Urothelium cell line (cell line): ENCODE measurements at regions not wholly inside any gene's neighbourhood (a gene's known extent, or its start where the extent isn't known, plus 50 kb on each side); places are given as distances from the start of the nearest gene placed in this dataset.
"Not testable (repeated sequence)": the region's sequence is repeated elsewhere in the genome, so short reads cannot be mapped to it uniquely, and the experiment has no call there.

Experiments
- DNase-seq: peaks from one replicate; pipeline ENCODE4 v3.0.0; 2011; ENCODE audit warnings: low spot score, mixed read lengths
- FAIRE-seq: peaks from 2 replicates; lab custom pipeline; 2011; peaks lifted over from hg19 to GRCh38; lab: Jason Lieb, UNC

DNA sequence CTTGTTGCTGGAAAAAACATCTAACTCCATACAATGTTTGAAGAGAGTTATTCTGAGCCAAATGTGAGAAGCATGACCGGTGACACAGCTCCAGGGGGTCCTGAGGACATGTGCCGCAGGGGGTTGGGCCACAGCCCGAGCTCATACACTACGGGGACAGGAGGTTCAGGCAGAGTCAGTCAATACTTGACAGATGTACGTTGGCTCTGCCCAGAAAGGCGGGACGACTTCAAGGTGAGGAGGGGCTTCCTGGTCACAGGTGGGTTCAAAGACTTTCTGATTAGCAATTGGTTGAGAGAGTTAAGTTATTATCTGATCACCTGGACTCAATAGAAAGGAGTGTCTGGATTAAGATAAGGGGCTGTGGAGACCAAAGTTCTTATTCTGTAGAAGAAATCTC lies 143.8 kb downstream of the NPIPB11 start:
- FAIRE-seq, DNase-seq: not testable (repeated sequence)

DNA sequence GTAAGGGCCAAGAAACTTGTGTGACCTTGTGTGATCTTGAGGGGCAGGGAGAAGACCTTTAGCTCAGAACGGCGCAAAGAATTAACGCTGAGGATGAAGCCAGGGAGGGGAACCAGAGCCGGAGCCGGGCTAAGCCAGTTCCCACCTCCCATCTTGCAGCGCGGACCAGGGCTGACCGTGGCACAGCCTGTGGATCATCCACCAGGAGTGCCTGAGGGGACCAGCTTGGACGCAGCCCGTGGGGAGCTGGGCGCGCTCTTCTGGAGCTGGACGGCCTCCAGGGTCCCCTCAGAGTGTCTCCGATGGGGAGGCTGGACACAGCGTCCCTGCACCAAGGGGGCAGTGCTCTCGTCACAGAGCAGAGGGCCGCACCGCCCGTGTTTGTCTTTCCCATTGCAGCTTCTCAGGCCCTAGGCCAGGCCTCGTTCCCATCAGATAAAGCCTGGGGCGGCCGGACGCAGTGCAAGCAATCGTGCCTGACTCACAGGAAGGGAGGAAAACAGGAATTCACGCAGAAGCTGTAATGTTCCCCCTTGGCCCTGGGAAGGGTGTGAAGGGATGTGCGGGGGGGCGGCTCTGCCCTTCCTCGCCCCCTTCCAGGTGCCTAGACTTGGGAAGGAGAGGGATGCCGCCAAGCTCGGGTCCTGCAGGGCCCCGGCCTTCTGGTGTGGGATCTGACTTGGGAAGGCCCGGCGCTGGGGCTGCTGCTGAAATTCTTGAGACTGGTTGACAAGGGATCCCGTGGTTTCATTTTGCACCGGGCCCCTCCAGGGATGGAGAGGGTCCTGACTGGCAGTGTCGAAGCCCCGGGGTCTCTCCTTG lies 144.9 kb downstream of the NPIPB11 start:
- FAIRE-seq, DNase-seq: not testable (repeated sequence)

DNA sequence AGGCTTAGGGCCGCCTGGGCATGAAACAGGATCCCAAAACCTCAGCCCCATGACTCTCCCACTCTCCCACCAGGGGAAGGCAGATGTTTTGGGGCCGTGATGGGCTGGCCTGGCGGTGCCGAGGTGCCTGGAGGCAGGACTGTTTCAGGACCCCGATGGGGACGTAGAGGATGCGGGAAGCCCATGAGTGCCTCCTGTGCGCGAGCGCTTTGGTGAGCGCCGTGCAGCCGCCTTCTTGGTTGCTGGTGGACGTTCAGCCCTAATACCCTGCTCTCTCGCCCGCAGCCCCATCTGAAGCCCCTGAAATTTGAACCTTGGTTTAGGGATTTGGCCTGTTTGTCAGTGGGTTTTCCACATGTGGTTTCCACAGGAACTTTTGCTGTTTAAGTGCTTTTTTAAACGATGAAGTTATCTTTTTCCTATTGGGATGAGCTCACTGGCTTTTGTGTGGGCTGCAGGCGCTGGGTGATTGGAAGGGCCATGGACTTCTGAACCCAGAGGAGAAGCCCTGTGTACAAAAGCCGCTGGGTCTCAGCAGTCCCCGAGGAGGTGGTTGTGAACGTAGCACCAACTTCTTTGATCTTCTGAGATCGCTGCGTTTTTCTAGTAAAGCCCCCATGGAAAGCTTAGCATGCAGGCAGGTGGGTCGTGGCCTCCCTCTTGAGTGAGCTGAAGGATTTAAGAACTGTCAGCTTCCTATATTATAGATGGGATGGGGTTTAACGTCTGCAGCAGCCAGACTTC lies 145.7 kb downstream of the NPIPB11 start:
- DNase-seq, FAIRE-seq: not testable (repeated sequence)

DNA sequence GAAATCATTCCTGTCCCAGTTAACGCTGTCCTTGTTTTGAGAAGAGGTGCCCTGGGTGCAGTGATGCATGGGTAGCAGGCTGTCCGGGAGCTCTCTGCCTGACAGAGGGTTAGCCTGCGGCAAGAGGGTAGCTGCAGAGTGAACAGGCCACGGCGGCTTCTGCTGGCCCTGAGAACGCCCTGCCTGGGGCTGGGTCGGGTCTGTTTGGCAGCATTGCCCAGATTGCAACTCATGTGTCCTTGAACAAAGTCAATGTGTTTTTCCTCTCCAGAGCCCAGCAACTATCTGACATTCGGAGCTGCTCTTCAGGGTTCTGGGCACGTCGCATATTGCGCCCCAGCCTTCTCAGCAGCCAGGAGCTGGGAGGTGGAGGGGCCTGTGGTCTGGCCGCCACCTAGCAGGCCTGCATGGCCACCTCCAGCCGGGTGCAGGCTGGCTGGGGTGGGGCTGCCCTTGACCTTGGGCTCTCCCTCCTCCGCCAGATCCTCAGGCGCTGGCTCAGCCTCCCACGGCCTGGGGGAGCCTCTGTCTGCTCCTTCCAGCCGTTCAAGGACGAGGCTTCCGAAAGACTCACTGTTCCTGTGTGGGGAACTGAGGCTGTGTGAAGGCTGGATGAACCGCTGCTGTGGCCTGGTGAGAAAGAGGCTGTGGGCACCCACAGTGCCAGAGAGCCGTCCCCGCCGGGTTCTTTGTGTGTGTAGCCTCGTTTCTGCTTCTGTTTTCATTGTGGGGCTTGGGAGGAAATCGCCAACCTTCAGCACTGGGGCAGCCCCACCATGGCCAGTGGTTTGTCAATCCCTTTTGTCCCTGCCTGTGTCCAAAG lies 146.7 kb downstream of the NPIPB11 start:
- not testable (repeated sequence) for DNase-seq, FAIRE-seq

DNA sequence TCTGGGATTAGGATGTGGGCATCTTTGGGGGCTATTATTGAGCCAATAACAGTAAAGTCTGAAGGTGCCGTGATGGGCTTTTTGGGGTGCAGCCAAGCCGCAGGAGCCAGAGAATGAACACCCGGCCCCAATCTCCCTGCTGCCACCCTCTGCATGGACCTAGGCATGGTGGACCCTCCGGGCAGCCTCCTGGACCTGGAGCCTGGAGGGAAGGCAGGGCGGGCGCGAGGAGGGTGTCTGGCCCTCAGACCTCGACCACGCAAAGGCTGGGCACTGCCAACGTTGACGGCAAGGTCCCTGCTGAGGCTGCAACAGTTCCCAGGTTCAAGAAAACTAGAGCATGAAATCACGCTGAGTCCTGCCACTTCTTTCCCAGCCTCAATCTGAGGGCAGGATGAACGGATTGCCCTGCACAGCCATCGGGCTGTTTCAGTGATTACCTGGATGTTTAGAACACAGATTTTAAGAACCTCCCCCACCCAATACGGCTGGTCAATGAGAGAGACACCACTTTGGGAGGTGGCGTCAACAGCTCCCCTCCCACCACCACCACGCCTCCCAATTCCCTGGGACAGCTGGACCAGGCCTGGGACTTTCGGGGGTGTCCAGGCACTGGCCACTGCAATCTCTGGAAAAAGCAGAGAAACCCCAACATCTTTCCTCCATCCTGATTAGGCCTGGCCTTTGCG lies 147.4 kb downstream of the NPIPB11 start:
- not testable (repeated sequence) for FAIRE-seq

DNA sequence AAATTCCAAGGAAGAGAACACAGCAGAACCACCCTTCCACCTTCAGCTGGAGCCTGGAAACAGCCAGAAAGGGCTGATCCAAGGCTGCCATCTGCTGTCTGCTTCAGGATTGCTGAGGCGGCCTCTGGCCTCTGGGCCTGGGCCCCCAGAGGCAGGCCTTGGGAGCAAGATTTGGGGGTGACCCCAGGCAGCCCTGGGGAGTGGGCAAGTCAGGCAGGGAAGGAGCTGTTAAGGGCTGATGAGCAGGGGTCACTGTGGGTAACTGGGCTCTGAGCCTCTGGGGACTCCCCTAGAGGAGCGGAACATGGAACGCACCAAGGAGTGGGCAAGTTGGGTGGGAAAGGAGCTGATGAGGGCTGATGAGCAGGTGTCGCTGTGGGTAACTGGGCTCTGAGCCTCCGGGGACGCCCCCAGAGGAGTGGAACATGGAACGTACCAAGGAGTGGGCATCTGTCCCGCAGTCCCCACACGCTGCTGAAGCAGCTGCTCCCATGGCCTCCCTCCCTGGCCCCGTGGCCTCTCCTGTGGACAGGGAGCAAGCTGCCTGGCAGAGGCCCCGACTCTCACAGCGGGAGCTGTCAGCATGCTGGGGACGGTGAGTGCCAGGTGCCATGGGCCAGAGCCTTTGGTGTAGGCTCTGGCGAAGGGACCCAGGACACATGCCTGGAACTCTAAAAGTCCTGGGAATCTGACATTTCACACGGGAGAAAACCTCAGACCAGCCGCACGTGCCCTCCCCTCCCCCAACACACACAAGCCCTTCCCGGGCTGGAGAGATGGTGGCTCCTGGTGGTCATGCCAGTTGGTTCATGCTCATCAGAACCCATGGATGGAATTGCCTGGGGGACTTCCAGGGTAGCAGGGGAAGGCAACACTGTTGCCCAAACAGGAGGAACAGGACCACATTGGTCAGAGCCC lies 148.8 kb downstream of the NPIPB11 start:
- not testable (repeated sequence) for FAIRE-seq

More for the DNA sequence above, 147.4 kb downstream of the NPIPB11 start:
- DNase-seq, result not testable (repeated sequence)

DNA sequence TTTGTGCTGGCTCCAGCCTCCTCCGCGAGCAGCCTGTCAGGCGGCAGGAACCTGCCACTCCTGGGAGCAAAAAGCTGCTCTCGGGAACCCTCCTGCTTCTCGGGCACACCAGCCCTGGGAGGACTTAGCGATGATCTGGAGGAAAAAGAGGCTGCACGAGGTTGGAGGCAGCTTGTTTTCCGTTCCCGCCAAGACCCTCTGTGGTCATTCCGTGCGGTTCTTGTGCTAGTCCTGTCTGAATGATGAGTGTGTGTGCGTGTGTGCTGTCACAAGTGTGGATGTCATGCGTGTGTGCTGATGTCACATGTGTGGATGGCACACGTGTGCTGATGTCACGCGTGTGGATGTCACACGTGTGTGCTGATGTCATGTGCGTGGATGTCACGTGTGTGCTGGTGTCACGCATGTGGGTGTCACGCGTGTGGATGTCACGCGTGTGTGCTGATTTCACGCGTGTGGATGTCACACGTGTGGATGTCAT lies 150.0 kb downstream of the NPIPB11 start:
- FAIRE-seq (peak; percentile 97), DNase-seq (no peak)

More for the DNA sequence above, 148.8 kb downstream of the NPIPB11 start:
- DNase-seq, result not testable (repeated sequence)

DNA sequence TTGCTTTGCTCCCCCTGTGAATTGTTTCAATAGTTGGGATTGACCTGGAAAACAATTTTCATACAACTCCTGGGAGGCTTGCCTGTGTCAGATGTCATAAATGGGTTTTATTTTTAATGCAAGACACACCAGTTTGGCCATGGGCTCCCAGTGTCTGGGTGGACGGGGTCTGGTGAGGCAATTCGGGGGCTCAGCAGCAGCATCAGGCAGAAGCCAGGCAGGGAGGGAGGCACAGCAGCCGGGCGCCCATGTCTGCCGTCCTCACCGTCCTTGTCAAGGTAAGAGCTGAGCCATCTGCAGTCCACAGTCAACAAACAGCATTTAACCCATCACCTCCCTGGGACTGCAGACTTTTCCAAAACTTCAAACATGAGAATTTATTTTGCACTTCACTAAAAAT lies 150.6 kb downstream of the NPIPB11 start:
- FAIRE-seq, result not testable (repeated sequence)

DNA sequence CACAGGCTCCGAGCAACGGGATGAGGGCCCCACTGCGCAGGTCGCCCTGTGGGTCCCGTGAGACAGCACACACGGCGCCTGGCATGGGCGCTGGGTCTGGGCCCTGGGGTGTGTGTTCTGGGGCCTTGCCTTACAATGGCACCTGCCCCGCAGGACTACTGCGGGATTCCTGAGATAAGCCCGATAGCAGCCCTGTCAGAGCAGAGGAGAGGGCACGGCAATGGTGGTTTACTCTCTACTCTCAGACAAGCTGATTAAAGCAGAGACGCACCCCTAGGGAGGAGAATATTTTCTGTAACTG lies 151.1 kb downstream of the NPIPB11 start:
- not testable (repeated sequence) for FAIRE-seq

More for the DNA sequence above, 150.6 kb downstream of the NPIPB11 start:
- DNase-seq, result not testable (repeated sequence)

DNA sequence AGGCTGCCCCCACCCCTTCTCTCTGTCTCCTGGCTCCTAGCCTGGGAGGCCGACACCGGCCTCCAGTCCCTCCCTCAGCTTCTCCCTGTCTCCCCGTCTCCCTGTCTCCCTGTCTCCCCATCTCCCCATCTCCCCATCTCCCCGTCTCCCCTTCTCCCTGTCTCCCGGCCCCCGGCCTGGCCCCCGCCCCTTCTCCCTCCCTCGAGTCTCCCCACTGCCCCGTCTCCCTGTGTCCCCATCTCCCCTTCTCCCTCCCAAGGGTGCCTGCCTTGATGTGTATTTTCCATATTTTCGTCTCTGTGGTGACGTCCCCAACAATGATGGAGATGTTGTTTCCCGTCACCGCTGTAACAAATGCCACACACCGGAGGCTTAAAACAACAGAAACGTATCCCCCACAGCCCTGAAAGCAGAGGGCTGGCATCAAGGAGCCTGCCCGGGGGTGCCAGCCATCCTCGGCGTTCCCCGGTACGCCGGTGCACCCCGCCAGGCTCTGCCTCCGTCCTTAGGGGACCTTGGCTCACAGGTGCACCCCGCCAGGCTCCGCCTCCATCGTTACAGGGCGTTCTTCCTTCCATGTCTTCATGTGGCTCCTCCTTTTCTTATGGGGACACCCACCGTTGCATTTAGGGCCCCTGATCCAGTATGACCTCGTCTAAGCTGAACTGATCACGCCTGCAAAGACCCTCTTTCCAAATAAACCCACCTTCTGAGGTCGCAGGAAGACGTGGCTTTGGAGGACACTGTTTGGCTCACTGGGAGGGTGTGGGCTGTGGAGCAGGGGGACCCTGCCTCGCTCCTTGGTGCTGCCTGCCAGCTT lies 151.6 kb downstream of the NPIPB11 start:
- DNase-seq, result no peak
- no peak for FAIRE-seq

More for the DNA sequence above, 151.1 kb downstream of the NPIPB11 start:
- not testable (repeated sequence) for DNase-seq

DNA sequence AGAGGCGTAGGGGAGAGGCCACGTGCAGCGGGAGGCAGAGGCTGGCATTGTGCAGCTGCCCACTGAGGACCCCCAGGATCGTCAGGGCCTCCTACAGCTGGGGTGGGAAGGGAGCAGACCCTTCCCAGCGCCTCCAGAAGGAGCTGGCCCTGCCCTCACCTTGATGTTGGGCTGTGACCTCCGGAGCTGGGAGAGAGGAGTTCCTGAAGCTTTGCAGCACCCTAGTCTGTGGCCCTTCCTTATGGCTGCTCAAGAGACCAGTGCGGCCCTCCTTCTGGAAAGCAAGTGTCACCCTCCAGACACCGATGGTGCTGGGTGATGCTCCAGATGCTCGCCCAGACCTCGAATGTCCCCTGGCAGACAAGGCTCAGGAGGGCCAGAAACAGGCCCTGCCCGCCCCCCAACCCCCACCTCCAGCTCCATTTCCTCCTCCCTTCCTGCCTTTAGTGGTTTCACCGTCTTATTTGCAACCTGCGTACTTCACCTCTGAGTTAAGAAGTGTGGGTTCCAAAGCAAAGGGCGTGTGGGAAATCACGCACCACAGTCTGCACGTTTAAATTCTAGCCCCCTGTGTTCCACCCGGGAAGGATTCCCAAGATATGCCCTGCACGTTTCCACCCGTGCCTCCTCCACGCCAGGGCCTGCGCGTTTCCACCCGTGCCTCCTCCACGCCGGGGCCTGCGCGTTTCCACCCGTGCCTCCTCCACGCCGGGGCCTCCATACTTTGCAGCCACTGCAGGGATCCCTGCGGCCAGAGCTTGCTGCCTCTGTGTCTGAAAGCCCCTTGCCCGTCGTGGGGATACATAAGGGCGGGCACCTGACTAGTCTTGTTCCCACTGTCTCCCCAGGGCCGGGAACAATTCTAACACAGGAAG lies 152.6 kb downstream of the NPIPB11 start:
- FAIRE-seq, DNase-seq: not testable (repeated sequence)

DNA sequence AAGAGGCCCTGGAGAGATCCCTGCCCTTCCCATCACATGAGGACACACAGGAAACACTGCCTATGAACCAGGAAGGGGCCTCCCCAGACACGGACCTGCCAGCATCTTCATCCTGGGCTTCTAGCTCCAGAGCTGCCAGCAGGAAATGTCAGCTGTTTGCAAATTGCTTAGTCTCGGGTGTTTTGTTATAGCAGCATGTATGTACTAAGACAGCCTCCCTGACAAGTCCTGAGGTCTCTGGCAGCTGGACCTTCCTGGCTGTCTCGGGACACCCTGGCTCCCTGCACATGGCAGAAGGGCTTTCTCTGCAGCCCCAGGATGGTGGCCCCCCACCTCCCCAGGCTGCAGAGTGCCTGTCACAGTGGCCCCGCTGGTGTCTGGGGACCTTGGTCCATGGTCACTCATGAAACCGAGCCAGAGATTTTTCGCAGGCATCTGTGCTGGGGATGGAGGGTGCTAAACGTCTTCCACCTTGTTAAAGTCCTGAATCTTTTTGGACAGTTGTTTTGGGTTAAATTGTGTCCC lies 153.4 kb downstream of the NPIPB11 start:
- DNase-seq, FAIRE-seq: not testable (repeated sequence)

DNA sequence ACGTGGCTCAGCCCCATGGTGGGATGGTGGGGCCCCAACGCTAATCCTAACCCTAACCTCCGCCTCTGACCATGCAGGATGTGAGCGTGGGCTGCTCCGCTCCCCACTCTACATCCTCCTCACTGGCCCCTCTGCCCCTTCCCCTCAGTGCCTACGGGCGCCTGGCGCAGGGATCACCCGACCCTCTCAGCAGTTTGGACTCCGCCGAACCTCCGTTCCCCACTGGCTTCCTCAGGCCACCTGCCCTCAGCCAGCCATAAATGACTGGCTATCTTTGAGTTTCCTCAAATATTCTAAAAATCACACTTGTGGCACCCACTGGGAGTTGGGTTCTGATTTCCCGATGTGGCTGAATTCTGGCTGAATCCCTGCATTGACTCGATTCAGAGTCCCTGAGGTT lies 154.2 kb downstream of the NPIPB11 start:
- not testable (repeated sequence) for FAIRE-seq

DNA sequence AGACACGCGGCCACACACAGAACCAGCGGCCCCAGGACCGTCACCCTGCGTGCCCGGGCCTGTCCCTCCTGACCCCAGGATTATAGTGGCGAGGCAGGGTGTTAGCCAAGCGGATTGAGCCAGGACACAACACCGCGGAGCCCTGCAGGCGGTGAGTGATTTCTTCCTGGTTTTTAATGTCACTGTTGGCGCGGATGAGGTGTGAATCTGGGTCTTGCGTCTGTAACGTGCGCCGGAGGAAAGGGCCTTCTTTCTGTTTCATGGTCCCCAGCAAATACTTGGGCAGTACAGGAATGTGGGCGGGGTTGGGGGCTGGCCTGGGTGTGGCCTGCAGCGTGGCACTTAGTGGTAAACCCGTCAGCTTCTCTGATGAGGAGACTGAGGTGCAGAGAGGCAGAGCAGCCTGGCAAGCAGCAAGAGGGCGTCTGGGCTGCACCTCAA lies 154.9 kb downstream of the NPIPB11 start:
- FAIRE-seq, DNase-seq: not testable (repeated sequence)

More for the DNA sequence above, 154.2 kb downstream of the NPIPB11 start:
- not testable (repeated sequence) for DNase-seq

DNA sequence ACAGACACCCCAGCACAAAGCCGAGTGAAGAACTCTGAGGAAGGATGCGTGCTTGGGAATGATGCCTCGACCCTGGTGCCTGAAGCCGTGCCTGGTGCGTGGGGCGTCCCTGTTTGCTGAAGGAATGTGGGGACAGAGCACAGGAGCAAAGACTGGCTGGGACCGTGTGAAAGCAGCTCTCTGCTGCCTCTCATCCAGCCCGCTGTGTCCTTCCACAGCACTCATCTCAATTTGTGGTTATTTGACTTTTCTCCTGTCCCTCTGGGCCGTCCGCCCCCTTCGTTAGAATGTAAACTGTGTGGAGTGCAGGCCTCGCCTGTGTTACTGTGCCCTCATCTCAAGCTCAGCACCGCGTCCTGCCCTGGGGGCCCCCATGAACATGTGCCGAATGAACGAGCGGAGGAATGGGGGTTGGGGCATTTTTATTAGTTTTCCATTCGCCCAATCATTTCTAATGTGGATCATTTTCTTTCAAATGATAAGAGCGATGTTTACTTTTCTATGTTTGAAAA lies 155.5 kb downstream of the NPIPB11 start:
- not testable (repeated sequence) for DNase-seq
- FAIRE-seq, result peak; percentile 9

DNA sequence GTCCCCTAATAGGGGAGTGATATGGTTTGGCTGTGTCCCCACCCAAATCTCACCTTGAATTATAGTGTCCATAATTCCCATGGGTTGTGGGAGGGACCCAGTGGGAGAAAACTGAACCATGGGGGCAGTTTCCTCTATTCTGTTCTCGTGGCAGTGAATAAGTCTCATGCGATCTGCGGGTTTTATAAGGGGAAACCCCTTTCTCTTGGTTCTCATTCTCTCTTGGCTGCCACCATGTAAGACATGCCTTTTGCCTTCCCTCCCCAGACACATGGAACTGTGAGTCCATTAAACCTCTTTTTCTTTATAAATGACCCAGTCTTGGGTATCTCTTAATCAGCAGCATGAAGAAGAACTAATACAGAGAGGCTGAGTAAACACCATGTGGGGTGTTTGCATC lies 156.0 kb downstream of the NPIPB11 start:
- not testable (repeated sequence) for DNase-seq, FAIRE-seq

DNA sequence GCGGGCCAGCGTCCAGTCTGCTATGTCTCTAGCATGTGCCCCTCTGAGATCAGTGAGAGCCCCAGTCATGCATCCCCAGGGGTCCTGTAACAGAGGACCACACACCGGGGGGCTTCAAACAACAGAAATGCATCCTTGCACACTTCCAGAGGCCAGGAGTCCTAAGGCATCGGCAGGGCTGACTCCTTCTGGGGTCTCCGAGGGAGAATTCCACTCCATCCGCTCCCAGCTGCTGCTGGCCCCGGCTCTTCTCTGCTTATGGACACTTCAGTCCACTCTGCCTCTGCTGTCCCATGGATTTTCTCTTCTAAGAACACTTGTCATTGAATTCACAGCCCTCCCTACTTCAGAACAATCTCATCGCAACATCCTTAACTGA lies 157.6 kb downstream of the NPIPB11 start:
- not testable (repeated sequence) for DNase-seq, FAIRE-seq
